ENCODE measurements at regions not wholly inside any gene's neighbourhood (a gene's known extent, or its start where the extent isn't known, plus 50 kb on each side); places are given as distances from the start of the nearest gene placed in this dataset.

DNA sequence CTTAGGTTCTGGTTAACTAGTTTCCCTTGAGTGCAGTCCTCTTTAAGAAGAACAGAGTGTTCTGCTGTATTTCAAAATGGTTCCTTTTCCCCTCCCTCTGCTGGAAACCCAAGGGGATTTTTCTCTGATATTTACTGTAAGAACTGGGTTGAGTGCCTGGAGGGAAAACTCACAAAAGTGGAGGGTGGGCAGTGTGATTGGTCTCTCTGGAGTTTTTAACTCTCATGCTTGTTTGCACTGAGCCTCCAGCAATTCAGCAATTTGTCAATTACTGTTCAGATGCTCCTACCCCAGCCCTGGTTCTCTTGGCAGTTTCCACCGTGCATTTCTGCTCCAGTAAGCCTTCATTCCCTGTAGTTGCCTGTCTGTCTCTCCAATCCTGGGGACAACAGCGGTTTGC is 273.4 kb upstream of the SORCS1 start:
- TF ChIP-seq, protein P1, sequence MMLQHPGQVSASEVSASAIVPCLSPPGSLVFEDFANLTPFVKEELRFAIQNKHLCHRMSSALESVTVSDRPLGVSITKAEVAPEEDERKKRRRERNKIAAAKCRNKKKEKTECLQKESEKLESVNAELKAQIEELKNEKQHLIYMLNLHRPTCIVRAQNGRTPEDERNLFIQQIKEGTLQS (CRISPR knock-in tag; conservative IDR thresholded peaks at IDR 0.05) = no peak
- TF ChIP-seq CTCF (IDR thresholded peaks at IDR 0.05) (no peak), SP1 (CRISPR knock-in tag; conservative IDR thresholded peaks at IDR 0.05) (no peak), CREM (CRISPR knock-in tag; IDR thresholded peaks at IDR 0.05) (no peak), MYBL2 (CRISPR knock-in tag; IDR thresholded peaks at IDR 0.05) (no peak), CBFB (CRISPR knock-in tag; IDR thresholded peaks at IDR 0.05; ENCODE audit: low read depth) (no peak), ZBTB43 (CRISPR knock-in tag; IDR thresholded peaks at IDR 0.05) (no peak), JUN (CRISPR knock-in tag; IDR thresholded peaks at IDR 0.05) (no peak), MXD4 (CRISPR knock-in tag; IDR thresholded peaks at IDR 0.05; ENCODE audit: borderline replicate concordance) (no peak)
- TF ChIP-seq, protein P2, sequence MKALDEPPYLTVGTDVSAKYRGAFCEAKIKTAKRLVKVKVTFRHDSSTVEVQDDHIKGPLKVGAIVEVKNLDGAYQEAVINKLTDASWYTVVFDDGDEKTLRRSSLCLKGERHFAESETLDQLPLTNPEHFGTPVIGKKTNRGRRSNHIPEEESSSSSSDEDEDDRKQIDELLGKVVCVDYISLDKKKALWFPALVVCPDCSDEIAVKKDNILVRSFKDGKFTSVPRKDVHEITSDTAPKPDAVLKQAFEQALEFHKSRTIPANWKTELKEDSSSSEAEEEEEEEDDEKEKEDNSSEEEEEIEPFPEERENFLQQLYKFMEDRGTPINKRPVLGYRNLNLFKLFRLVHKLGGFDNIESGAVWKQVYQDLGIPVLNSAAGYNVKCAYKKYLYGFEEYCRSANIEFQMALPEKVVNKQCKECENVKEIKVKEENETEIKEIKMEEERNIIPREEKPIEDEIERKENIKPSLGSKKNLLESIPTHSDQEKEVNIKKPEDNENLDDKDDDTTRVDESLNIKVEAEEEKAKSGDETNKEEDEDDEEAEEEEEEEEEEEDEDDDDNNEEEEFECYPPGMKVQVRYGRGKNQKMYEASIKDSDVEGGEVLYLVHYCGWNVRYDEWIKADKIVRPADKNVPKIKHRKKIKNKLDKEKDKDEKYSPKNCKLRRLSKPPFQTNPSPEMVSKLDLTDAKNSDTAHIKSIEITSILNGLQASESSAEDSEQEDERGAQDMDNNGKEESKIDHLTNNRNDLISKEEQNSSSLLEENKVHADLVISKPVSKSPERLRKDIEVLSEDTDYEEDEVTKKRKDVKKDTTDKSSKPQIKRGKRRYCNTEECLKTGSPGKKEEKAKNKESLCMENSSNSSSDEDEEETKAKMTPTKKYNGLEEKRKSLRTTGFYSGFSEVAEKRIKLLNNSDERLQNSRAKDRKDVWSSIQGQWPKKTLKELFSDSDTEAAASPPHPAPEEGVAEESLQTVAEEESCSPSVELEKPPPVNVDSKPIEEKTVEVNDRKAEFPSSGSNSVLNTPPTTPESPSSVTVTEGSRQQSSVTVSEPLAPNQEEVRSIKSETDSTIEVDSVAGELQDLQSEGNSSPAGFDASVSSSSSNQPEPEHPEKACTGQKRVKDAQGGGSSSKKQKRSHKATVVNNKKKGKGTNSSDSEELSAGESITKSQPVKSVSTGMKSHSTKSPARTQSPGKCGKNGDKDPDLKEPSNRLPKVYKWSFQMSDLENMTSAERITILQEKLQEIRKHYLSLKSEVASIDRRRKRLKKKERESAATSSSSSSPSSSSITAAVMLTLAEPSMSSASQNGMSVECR (CRISPR knock-in tag; IDR thresholded peaks at IDR 0.05; ENCODE audit: borderline replicate concordance) = no peak
- TF ChIP-seq, protein P3, sequence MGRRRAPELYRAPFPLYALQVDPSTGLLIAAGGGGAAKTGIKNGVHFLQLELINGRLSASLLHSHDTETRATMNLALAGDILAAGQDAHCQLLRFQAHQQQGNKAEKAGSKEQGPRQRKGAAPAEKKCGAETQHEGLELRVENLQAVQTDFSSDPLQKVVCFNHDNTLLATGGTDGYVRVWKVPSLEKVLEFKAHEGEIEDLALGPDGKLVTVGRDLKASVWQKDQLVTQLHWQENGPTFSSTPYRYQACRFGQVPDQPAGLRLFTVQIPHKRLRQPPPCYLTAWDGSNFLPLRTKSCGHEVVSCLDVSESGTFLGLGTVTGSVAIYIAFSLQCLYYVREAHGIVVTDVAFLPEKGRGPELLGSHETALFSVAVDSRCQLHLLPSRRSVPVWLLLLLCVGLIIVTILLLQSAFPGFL (CRISPR knock-in tag; IDR thresholded peaks at IDR 0.05; ENCODE audit: borderline replicate concordance) = no peak
- TF ChIP-seq, protein P4, sequence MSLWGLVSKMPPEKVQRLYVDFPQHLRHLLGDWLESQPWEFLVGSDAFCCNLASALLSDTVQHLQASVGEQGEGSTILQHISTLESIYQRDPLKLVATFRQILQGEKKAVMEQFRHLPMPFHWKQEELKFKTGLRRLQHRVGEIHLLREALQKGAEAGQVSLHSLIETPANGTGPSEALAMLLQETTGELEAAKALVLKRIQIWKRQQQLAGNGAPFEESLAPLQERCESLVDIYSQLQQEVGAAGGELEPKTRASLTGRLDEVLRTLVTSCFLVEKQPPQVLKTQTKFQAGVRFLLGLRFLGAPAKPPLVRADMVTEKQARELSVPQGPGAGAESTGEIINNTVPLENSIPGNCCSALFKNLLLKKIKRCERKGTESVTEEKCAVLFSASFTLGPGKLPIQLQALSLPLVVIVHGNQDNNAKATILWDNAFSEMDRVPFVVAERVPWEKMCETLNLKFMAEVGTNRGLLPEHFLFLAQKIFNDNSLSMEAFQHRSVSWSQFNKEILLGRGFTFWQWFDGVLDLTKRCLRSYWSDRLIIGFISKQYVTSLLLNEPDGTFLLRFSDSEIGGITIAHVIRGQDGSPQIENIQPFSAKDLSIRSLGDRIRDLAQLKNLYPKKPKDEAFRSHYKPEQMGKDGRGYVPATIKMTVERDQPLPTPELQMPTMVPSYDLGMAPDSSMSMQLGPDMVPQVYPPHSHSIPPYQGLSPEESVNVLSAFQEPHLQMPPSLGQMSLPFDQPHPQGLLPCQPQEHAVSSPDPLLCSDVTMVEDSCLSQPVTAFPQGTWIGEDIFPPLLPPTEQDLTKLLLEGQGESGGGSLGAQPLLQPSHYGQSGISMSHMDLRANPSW (CRISPR knock-in tag; conservative IDR thresholded peaks at IDR 0.05; ENCODE audit: low read depth) = no peak

Data from WTC11 (cell line).